Natural killer cell (primary cell): ENCODE measurements at regions not wholly inside any gene's neighbourhood (a gene's known extent, or its start where the extent isn't known, plus 50 kb on each side); places are given as distances from the start of the nearest gene placed in this dataset.
"Not testable (repeated sequence)": the region's sequence is repeated elsewhere in the genome, so short reads cannot be mapped to it uniquely, and the experiment has no call there.

ENCODE experiments used
- ATAC-seq, 3 donors: fragments of 150-1000 bp in 2 of 3; fragments of 200-7000 bp in 1 of 3; cut with Tn5 transposase; 1 replicate in 1 of 3; 2 replicates in 2 of 3; pipeline ENCODE4 v1.10.0; 2021; ENCODE audit warnings: mild to moderate bottlenecking in 2 of 3, moderate library complexity in 2 of 3
- DNase-seq, 2 donors: peaks; one replicate each; pipeline versions ENCODE4 v3.0.0 to v3.0.0-alpha.2; 2013 to 2021; ENCODE audit warnings: mixed read lengths in 1 of 2
- H3K27ac ChIP-seq: one replicate; pipeline ENCODE4 v1.5.1; 2013; ENCODE audit warnings: mild to moderate bottlenecking, low read length
- H3K27me3 ChIP-seq: one replicate; pipeline ENCODE4 v1.6.1; 2013; ENCODE audit warnings: low read length; ENCODE audit not compliant: control insufficient read depth, insufficient read depth
- H3K36me3 ChIP-seq: one replicate; pipeline ENCODE4 v1.6.1; 2013; ENCODE audit warnings: low read length; ENCODE audit not compliant: control insufficient read depth, insufficient read depth
- H3K4me1 ChIP-seq: one replicate; pipeline ENCODE4 v1.6.1; 2013; ENCODE audit warnings: low read length; ENCODE audit not compliant: control insufficient read depth, insufficient read depth
- H3K4me3 ChIP-seq: one replicate; pipeline ENCODE4 v1.5.1; 2013; ENCODE audit warnings: low read length
- H3K9me3 ChIP-seq: one replicate; pipeline ENCODE4 v1.6.1; 2013; ENCODE audit warnings: low read length; ENCODE audit not compliant: control insufficient read depth, insufficient read depth
- H3K27ac Mint-ChIP-seq, 2 donors: one replicate each; pipeline ENCODE4 v1.8.0; 2022; ENCODE audit warnings: mild to moderate bottlenecking in 2 of 2, mixed read lengths in 2 of 2, moderate library complexity in 1 of 2
- H3K27me3 Mint-ChIP-seq, 2 donors: one replicate each; pipeline ENCODE4 v1.8.0; 2022; ENCODE audit warnings: low read depth in 2 of 2, mixed read lengths in 2 of 2
- H3K36me3 Mint-ChIP-seq: one replicate; pipeline ENCODE4 v1.8.0; 2022; ENCODE audit warnings: mixed read lengths
- H3K4me1 Mint-ChIP-seq, 2 donors: one replicate each; pipeline ENCODE4 v1.8.0; 2022; ENCODE audit warnings: mixed read lengths in 2 of 2
- H3K4me3 Mint-ChIP-seq: one replicate; pipeline ENCODE4 v1.8.0; 2022; ENCODE audit warnings: mild to moderate bottlenecking, moderate library complexity, mixed read lengths
- H3K9me3 Mint-ChIP-seq, 2 donors: one replicate each; pipeline ENCODE4 v1.8.0; 2022; ENCODE audit warnings: mixed read lengths in 2 of 2
- CTCF ChIP-seq: fragments of 200-600 bp; IDR thresholded peaks from one replicate; pipeline ENCODE4 v1.8.0; 2022; ENCODE audit warnings: antibody characterized with exemption
- WGBS: methylation state at CpG from one replicate; pipeline ENCODE4 v1.1.7; 2013; ENCODE audit warnings: missing lambda C conversion rate; ENCODE audit not compliant: insufficient coverage; 5-methylcytosine and 5-hydroxymethylcytosine counted together
- intact Hi-C: fragments of 100-400 bp; cut with micrococcal nuclease; formaldehyde crosslinking; loops from one replicate; pipeline ENCODE4 v1.14.2; 2022

GRCh38 chrY:11099004-11099403 is 1571.3 kb downstream of the TSPY10 start:
- no peak overlapping the region for H3K4me3 Mint-ChIP-seq
- Histone ChIP-seq H3K27ac (no peak overlapping the region), H3K27me3 (no peaks in the 10 kb centered on the region), H3K9me3 (peaks cover 21% of the 10 kb centered on the region), H3K36me3 (no peaks in the 10 kb centered on the region), H3K4me3 (no peak overlapping the region), H3K4me1 (no peaks in the 10 kb centered on the region)
- no peak overlapping the region for H3K27ac Mint-ChIP-seq
- WGBS: 82% methylated on average over 13 of the region's 16 CpGs
- no peaks in the 10 kb centered on the region for H3K4me1 Mint-ChIP-seq
- no peaks in the 10 kb centered on the region for H3K27me3 Mint-ChIP-seq
- no peaks in the 10 kb centered on the region for H3K9me3 Mint-ChIP-seq
- H3K36me3 Mint-ChIP-seq: no peaks in the 10 kb centered on the region
- TF ChIP-seq CTCF: no peak
- intact Hi-C loops: no loop called here
- ATAC-seq (no peak), DNase-seq (no peak)

DNA sequence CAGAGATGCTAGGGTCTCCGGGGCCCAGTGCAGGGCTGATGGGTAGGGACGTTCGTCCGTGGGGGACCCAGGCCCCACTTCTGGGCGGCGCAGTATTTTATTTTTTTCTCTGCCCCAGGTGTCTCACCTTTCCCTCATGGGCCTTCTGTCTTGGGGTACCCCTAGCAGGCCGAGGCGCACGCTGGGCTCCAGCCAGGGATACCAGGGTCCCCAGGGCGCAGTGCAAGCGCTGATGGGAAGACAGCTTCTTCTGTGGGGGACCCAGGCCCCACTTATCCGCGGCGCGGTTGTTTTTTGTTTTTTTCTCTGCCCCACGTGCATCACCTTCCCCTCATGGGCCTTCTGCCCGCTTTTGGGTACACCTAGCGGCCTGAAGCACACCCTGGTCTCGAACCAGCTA is 1572.8 kb downstream of the TSPY10 start:
- H3K4me1 ChIP-seq, DNase-seq, H3K27ac Mint-ChIP-seq, H3K9me3 Mint-ChIP-seq, H3K4me3 ChIP-seq, H3K36me3 Mint-ChIP-seq, intact Hi-C loops, H3K36me3 ChIP-seq, H3K4me3 Mint-ChIP-seq, H3K27ac ChIP-seq, H3K27me3 Mint-ChIP-seq, ATAC-seq, H3K27me3 ChIP-seq, H3K4me1 Mint-ChIP-seq: not testable (repeated sequence)
- H3K9me3 ChIP-seq: peaks cover 21% of the 10 kb centered on the region
- 77% methylated on average over 19 of the region's 19 CpGs for WGBS

- intact Hi-C loops: not testable (repeated sequence)
- peaks cover 21% of the 10 kb centered on the region for H3K9me3 ChIP-seq
Observed at GRCh38 chrY:11102987-11103386, 1575.3 kb downstream of the TSPY10 start.

DNA sequence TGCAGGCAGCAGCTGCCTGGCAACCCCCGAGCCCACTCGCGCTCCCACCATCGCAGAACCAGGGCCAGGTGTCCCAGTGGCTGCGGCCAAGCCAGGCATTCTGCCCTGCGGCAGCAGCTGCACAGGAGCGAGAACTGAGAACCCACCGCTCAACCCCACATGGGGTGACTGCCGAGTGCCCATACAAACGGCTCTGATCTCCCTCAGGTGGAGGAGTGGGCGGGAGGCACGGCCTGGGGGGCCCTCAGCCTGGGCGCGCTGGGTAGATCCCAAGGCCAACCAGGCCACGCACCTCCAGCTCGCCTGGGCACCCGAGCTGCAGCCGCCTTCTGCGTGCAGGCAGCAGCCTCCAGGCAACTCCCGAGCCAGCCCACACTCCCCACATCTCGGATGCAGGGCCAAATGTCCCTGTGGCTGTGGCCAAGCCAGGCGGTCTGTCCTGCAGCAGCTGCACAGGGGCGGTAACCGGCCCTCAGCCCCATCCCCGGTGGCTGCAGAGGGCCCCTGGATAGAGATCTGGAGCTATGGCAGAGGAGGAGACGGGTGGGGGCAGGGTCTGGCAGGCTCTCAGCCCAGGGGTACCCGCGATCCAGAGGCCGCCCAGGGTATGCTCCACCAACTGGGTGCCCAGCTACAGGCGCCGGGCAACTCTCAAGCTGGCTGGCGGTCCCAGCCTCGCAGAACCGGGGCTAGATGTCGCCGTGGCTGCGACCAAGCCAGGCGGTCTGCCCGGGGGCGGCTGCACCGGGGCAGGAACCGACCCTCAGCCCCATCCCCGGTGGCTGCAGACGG is 1579.6 kb downstream of the TSPY10 start:
- H3K4me3 Mint-ChIP-seq, H3K4me3 ChIP-seq, H3K27me3 Mint-ChIP-seq, H3K27ac Mint-ChIP-seq, H3K9me3 ChIP-seq, H3K27ac ChIP-seq, H3K4me1 Mint-ChIP-seq, intact Hi-C loops, ATAC-seq, H3K36me3 ChIP-seq, DNase-seq, H3K27me3 ChIP-seq, H3K36me3 Mint-ChIP-seq, H3K4me1 ChIP-seq: not testable (repeated sequence)
- WGBS: 69% methylated on average over 44 of the region's 44 CpGs
- peaks cover 0 to 12% of the 10 kb centered on the region in 2 donors for H3K9me3 Mint-ChIP-seq

More at GRCh38 chrY:11102987-11103386, 1575.3 kb downstream of the TSPY10 start:
- not testable (repeated sequence) for H3K27me3 Mint-ChIP-seq, H3K27ac Mint-ChIP-seq, H3K4me1 ChIP-seq, H3K9me3 Mint-ChIP-seq, H3K4me3 ChIP-seq, DNase-seq, H3K4me1 Mint-ChIP-seq, H3K36me3 Mint-ChIP-seq, H3K27me3 ChIP-seq, H3K4me3 Mint-ChIP-seq, ATAC-seq, H3K36me3 ChIP-seq, H3K27ac ChIP-seq
- WGBS: 72% methylated on average over 26 of the region's 26 CpGs

GRCh38 chrY:11151724-11152123 is 1549.3 kb upstream of the USP9Y start:
- H3K4me3 Mint-ChIP-seq, H3K27ac ChIP-seq, H3K4me3 ChIP-seq, DNase-seq, H3K27ac Mint-ChIP-seq, H3K36me3 Mint-ChIP-seq, H3K36me3 ChIP-seq, H3K27me3 Mint-ChIP-seq, H3K9me3 Mint-ChIP-seq, H3K4me1 Mint-ChIP-seq, H3K4me1 ChIP-seq, ATAC-seq, intact Hi-C loops, H3K9me3 ChIP-seq, H3K27me3 ChIP-seq: not testable (repeated sequence)
- no CpG with 5 or more reads among the region's 2 CpGs for whole genome bisulfite sequencing

DNA sequence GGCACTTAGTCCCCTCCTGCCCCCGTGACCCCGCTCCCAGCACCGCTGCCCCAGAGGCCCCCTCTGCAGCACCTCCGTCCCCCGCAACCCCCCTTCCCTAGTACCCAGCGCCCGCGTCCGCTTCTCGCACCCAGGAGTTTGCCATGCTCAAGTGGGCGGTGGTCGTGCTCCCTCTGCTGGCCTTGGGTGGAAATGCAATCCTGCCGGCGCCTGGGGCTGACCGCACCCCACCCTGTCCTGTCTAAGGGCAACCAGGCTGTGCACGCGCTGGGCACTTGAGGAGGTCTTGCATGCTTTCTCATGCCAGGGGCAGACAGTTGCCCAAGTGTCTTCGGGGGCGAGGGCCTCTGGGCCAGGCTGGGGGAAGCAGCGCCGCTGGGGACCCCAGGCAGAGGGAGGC is 1544.9 kb upstream of the USP9Y start:
- 45% methylated on average over 10 of the region's 21 CpGs for WGBS

DNA sequence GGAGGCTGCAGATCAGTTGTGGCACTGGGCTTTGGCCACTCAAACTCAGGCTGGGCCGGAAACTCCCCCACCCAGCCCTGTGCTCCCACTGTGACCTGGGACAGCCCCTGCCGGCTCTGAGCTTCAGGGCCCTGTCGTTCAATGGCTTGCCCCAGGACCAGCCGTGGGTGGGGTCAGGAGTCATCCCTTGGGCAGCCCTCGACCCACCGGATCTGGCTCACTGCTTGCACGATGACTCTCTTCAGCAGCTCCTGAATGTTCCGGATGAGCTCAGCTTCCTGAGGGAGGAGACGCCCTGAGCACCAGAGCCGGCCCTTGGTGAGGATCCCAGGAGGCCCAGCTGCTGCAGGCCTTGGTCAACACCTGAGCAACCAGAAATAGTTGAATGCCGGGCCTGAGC is 1544.2 kb upstream of the USP9Y start:
- H3K4me3 Mint-ChIP-seq, H3K27ac Mint-ChIP-seq, H3K36me3 Mint-ChIP-seq, H3K27me3 ChIP-seq, intact Hi-C loops, H3K4me1 Mint-ChIP-seq, H3K36me3 ChIP-seq, H3K4me3 ChIP-seq, DNase-seq, H3K27ac ChIP-seq, H3K9me3 ChIP-seq, H3K27me3 Mint-ChIP-seq, ATAC-seq, H3K9me3 Mint-ChIP-seq, H3K4me1 ChIP-seq: not testable (repeated sequence)
- WGBS: 78% methylated on average over 5 of the region's 11 CpGs

More for the DNA sequence above, 1544.9 kb upstream of the USP9Y start:
- H3K4me1 ChIP-seq, H3K9me3 Mint-ChIP-seq, H3K9me3 ChIP-seq, H3K4me3 ChIP-seq, H3K36me3 Mint-ChIP-seq, ATAC-seq, H3K4me1 Mint-ChIP-seq, H3K27me3 ChIP-seq, H3K27me3 Mint-ChIP-seq, intact Hi-C loops, H3K36me3 ChIP-seq, DNase-seq, H3K4me3 Mint-ChIP-seq, H3K27ac Mint-ChIP-seq, H3K27ac ChIP-seq: not testable (repeated sequence)
